B cell (primary cell): ENCODE measurements at regions not wholly inside any gene's neighbourhood (a gene's known extent, or its start where the extent isn't known, plus 50 kb on each side); places are given as distances from the start of the nearest gene placed in this dataset.
"Not testable (repeated sequence)": the region's sequence is repeated elsewhere in the genome, so short reads cannot be mapped to it uniquely, and the experiment has no call there.

Source experiments
- ATAC-seq: fragments of 200-7000 bp; cut with Tn5 transposase; one replicate; pipeline ENCODE4 v1.10.0; 2021; ENCODE audit warnings: low read depth, mild to moderate bottlenecking, moderate number of reproducible peaks, moderate library complexity
- CTCF ChIA-PET: fragments of 350-600 bp; sonication (Branson Sonifier 250); formaldehyde crosslinking; loops from one replicate; lab custom pipeline; 2021; ENCODE audit warnings: antibody characterized with exemption, inconsistent platforms; lab: Charles Lee
- POLR2A ChIA-PET: fragments of 350-600 bp; sonication (Branson Sonifier 250); formaldehyde crosslinking; loops from one replicate; lab custom pipeline; 2021; ENCODE audit warnings: antibody characterized with exemption; lab: Charles Lee
- DNase-seq: peaks from one replicate; pipeline ENCODE4 v3.0.0; 2013
- H2AFZ ChIP-seq: 2 replicates; pipeline ENCODE4 v1.6.1; 2012; ENCODE audit warnings: mild to moderate bottlenecking, low read depth, low read length; ENCODE audit not compliant: insufficient read depth, poor library complexity, severe bottlenecking
- H3K27ac ChIP-seq, 2 donors: 1 replicate in 1 of 2; 2 replicates in 1 of 2; pipeline ENCODE4 v1.5.1; 2012 to 2013; ENCODE audit warnings: low read length in 2 of 2, mild to moderate bottlenecking in 2 of 2, moderate library complexity in 1 of 2
- H3K27me3 ChIP-seq, 4 experiments: fragments of 200-600 bp in 1 of 4; sonication (generic) in 1 of 4; replicated peaks in 1 of 4; 1 replicate in 2 of 4; 2 replicates in 2 of 4; pipeline versions ENCODE4 v1.6.1 to v1.7.0; 2013 to 2016; ENCODE audit warnings: low read length in 3 of 4, mild to moderate bottlenecking in 2 of 4, mixed read lengths in 1 of 4, moderate library complexity in 1 of 4; ENCODE audit not compliant: insufficient read depth in 4 of 4, control insufficient read depth in 3 of 4; ENCODE audit errors: control extremely low read depth in 1 of 4
- H3K36me3 ChIP-seq, 2 experiments: replicated peaks in 1 of 2; 1 replicate in 1 of 2; 2 replicates in 1 of 2; pipeline versions ENCODE4 v1.6.1 to v1.7.1; 2013; ENCODE audit warnings: low read length in 1 of 2; ENCODE audit not compliant: insufficient read depth in 2 of 2, control insufficient read depth in 1 of 2; ENCODE audit errors: control extremely low read depth in 1 of 2, extremely low read depth in 1 of 2
- H3K4me1 ChIP-seq, 2 donors: fragments of 200-600 bp in 1 of 2; sonication (generic) in 1 of 2; 1 replicate in 1 of 2; 2 replicates in 1 of 2; pipeline versions ENCODE4 v1.5.1 to v1.6.1; 2013 to 2017; ENCODE audit warnings: low read length in 2 of 2; ENCODE audit not compliant: control insufficient read depth in 2 of 2, insufficient read depth in 2 of 2
- H3K4me2 ChIP-seq: replicated peaks from 2 replicates; pipeline ENCODE3; 2012; ENCODE audit warnings: mild to moderate bottlenecking, low read depth, low read length; ENCODE audit not compliant: poor library complexity, severe bottlenecking
- H3K4me3 ChIP-seq, 5 experiments: fragments of 200-600 bp in 1 of 5; sonication (generic) in 1 of 5; 1 replicate in 3 of 5; 2 replicates in 2 of 5; pipeline versions ENCODE4 v1.5.1 to v1.7.0; 2011 to 2016; ENCODE audit warnings: low read length in 4 of 5, mild to moderate bottlenecking in 4 of 5, low read depth in 2 of 5, control low read depth in 1 of 5, moderate library complexity in 1 of 5; ENCODE audit not compliant: insufficient read depth in 1 of 5; ENCODE audit errors: control extremely low read depth in 1 of 5, extremely low read depth in 1 of 5
- H3K79me2 ChIP-seq: fragments of 200-600 bp; sonication (generic); one replicate; pipeline ENCODE4 v1.6.0; 2016; ENCODE audit warnings: low read length; ENCODE audit not compliant: control insufficient read depth, insufficient read depth
- H3K9ac ChIP-seq: fragments of 200-600 bp; sonication (generic); 2 replicates; pipeline ENCODE4 v1.6.1; 2017; ENCODE audit warnings: mild to moderate bottlenecking, low read length, moderate library complexity
- H3K9me3 ChIP-seq, 3 donors: one replicate each; pipeline versions ENCODE4 v1.6.1 to v1.7.1; 2013; ENCODE audit warnings: low read length in 2 of 3; ENCODE audit not compliant: control insufficient read depth in 2 of 3, insufficient read depth in 1 of 3; ENCODE audit errors: control extremely low read depth in 1 of 3
- H4K20me1 ChIP-seq: 2 replicates; pipeline ENCODE4 v1.6.0; 2012; ENCODE audit warnings: mild to moderate bottlenecking, low read length; ENCODE audit not compliant: insufficient read depth, control insufficient read depth, poor library complexity, severe bottlenecking
- H3K27ac Mint-ChIP-seq: one replicate; pipeline ENCODE4 v1.8.0; 2021; ENCODE audit warnings: mixed read lengths
- H3K27me3 Mint-ChIP-seq: one replicate; pipeline ENCODE4 v1.8.0; 2021; ENCODE audit warnings: mixed read lengths
- H3K4me1 Mint-ChIP-seq: one replicate; pipeline ENCODE4 v1.8.0; 2021; ENCODE audit warnings: mixed read lengths
- H3K4me3 Mint-ChIP-seq: one replicate; pipeline ENCODE4 v1.8.0; 2021; ENCODE audit warnings: mixed read lengths
- H3K9me3 Mint-ChIP-seq: one replicate; pipeline ENCODE4 v1.8.0; 2022; ENCODE audit warnings: mixed read lengths; ENCODE audit not compliant: insufficient read depth
- CTCF ChIP-seq: fragments of 200-600 bp; IDR thresholded peaks from one replicate; pipeline ENCODE4 v1.8.0; 2022; ENCODE audit warnings: antibody characterized with exemption, mild to moderate bottlenecking
- EZH2 ChIP-seq: IDR thresholded peaks from 2 replicates; pipeline ENCODE4 v1.6.1; 2012; ENCODE audit warnings: borderline replicate concordance, low read depth, mild to moderate bottlenecking, moderate library complexity, low read length; ENCODE audit not compliant: insufficient read depth, poor library complexity, severe bottlenecking
- WGBS: methylation state at CpG from one replicate; pipeline ENCODE4 v1.1.5; 2013; ENCODE audit warnings: missing lambda C conversion rate; ENCODE audit not compliant: insufficient coverage; 5-methylcytosine and 5-hydroxymethylcytosine counted together
- intact Hi-C: fragments of 100-400 bp; cut with micrococcal nuclease; formaldehyde crosslinking; loops from one replicate; pipeline ENCODE4 v1.10.0; 2022

- ATAC-seq (no peak), DNase-seq (no peak)
- Histone ChIP-seq H3K36me3 (no peaks in the 10 kb centered on the region), H2AFZ (no peak overlapping the region), H3K9ac (no peak overlapping the region), H3K9me3 (peaks cover 0 to 26% (median 0%) of the 10 kb centered on the region in 3 donors), H3K4me3 (no peak overlapping the region), H3K4me2 (no peak overlapping the region), H3K4me1 (peaks cover 0 to 22% of the 10 kb centered on the region in 2 donors), H3K27ac (no peak overlapping the region), H4K20me1 (no peaks in the 10 kb centered on the region), H3K27me3 (no peaks in the 10 kb centered on the region), H3K79me2 (no peaks in the 10 kb centered on the region)
- H3K4me3 Mint-ChIP-seq: no peak overlapping the region
- no peaks in the 10 kb centered on the region for H3K27me3 Mint-ChIP-seq
- WGBS: 83% methylated on average over 14 of the region's 15 CpGs
- H3K4me1 Mint-ChIP-seq: peaks cover 13% of the 10 kb centered on the region
- POLR2A ChIA-PET: no interaction called here
- TF ChIP-seq CTCF (no peak), EZH2 (no peak)
- intact Hi-C loops: no loop called here
- CTCF ChIA-PET: no interaction called here
- no peak overlapping the region for H3K27ac Mint-ChIP-seq
- H3K9me3 Mint-ChIP-seq: no peaks in the 10 kb centered on the region
Measured at GRCh38 chr20:30286157-30286556, 971.3 kb upstream of the DEFB115 start.

GRCh38 chr20:30287459-30287858 is 970.0 kb upstream of the DEFB115 start:
- H3K4me1 ChIP-seq: peaks cover 0 to 22% of the 10 kb centered on the region in 2 donors
- H3K27ac Mint-ChIP-seq, H4K20me1 ChIP-seq, POLR2A ChIA-PET, H3K27ac ChIP-seq, H3K27me3 Mint-ChIP-seq, H3K79me2 ChIP-seq, H3K4me3 ChIP-seq, DNase-seq, ATAC-seq, H3K36me3 ChIP-seq, H3K9me3 Mint-ChIP-seq, H3K27me3 ChIP-seq, intact Hi-C loops, H3K4me2 ChIP-seq, CTCF ChIA-PET, H2AFZ ChIP-seq, H3K4me3 Mint-ChIP-seq, H3K9ac ChIP-seq: not testable (repeated sequence)
- peaks cover 13% of the 10 kb centered on the region for H3K4me1 Mint-ChIP-seq
- 91% methylated on average over 17 of the region's 22 CpGs for WGBS
- H3K9me3 ChIP-seq: peaks cover 0 to 19% (median 0%) of the 10 kb centered on the region in 3 donors
